ENCODE measurements at regions not wholly inside any gene's neighbourhood (a gene's known extent, or its start where the extent isn't known, plus 50 kb on each side); places are given as distances from the start of the nearest gene placed in this dataset.
A peak's percentile ranks its signal among the peaks of the same experiment; 100 is the strongest.

- TF ChIP-seq, protein P1, sequence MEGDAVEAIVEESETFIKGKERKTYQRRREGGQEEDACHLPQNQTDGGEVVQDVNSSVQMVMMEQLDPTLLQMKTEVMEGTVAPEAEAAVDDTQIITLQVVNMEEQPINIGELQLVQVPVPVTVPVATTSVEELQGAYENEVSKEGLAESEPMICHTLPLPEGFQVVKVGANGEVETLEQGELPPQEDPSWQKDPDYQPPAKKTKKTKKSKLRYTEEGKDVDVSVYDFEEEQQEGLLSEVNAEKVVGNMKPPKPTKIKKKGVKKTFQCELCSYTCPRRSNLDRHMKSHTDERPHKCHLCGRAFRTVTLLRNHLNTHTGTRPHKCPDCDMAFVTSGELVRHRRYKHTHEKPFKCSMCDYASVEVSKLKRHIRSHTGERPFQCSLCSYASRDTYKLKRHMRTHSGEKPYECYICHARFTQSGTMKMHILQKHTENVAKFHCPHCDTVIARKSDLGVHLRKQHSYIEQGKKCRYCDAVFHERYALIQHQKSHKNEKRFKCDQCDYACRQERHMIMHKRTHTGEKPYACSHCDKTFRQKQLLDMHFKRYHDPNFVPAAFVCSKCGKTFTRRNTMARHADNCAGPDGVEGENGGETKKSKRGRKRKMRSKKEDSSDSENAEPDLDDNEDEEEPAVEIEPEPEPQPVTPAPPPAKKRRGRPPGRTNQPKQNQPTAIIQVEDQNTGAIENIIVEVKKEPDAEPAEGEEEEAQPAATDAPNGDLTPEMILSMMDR (IDR thresholded peaks at IDR 0.05; ENCODE audit: insufficient read depth, low read length) = no peak
- no peak overlapping the region for H3K4me3 ChIP-seq (ENCODE audit: low read depth, low read length)
- DNase-seq (ENCODE audit: low read depth) = no peak
These were observed 286.6 kb upstream of the GATB start for GRCh38 chr4:152047451-152047850.

GRCh38 chr4:152045807-152046571 is 285.2 kb upstream of the GATB start:
- TF ChIP-seq, protein P1 (IDR thresholded peaks at IDR 0.05; ENCODE audit: insufficient read depth, low read length) = peak; percentile 55
- H3K4me3 ChIP-seq (ENCODE audit: low read depth, low read length) = no peak overlapping the region
- no peak for DNase-seq (ENCODE audit: low read depth)

- no peak overlapping the region for H3K4me3 ChIP-seq (ENCODE audit: low read depth, low read length)
- TF ChIP-seq, protein P1 (IDR thresholded peaks at IDR 0.05; ENCODE audit: insufficient read depth, low read length) = no peak
- DNase-seq (ENCODE audit: low read depth) = no peak
These were observed 284.6 kb upstream of the GATB start for GRCh38 chr4:152045449-152045806.

DNA sequence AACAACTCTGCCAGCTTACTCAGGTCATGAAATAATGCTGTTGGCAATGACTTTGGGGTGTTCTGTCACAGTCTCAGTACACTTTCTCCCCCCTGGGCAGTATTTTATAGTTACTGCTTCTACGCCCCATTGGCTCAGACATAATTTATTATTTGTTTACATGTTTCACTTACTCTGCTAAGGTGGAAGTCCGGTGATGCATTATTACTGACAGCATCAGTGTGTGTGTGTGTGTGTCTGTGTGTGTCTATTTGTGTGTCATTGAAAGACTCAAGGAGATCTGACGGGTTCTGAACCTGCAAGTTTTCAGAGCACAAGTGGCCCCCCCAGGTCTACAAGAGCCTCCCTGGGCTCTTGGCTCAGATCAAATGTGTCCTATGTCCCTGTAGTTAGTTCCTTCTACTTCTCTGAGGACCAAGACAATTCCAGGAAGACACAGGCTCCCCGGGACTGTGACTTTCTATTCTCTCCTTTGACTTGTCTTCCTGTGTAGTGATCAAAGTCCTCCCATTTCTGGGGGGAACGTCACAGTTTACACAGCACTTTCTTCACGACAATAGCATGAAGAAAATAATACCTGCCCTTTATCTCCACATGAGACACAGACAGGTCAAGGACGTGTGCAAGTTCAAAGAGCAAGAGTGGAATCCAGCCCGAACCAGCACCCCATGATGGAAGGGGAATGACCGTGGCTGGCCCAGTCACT is 283.7 kb upstream of the GATB start:
- TF ChIP-seq, protein P1 (IDR thresholded peaks at IDR 0.05; ENCODE audit: insufficient read depth, low read length) = no peak
- no peak for DNase-seq (ENCODE audit: low read depth)
- no peak overlapping the region for H3K4me3 ChIP-seq (ENCODE audit: low read depth, low read length)

GRCh38 chr4:152041295-152041694 is 280.5 kb upstream of the GATB start:
- no peak for DNase-seq (ENCODE audit: low read depth)
- TF ChIP-seq, protein P1 (IDR thresholded peaks at IDR 0.05; ENCODE audit: insufficient read depth, low read length) = no peak
- H3K4me3 ChIP-seq (ENCODE audit: low read depth, low read length) = no peak overlapping the region

DNA sequence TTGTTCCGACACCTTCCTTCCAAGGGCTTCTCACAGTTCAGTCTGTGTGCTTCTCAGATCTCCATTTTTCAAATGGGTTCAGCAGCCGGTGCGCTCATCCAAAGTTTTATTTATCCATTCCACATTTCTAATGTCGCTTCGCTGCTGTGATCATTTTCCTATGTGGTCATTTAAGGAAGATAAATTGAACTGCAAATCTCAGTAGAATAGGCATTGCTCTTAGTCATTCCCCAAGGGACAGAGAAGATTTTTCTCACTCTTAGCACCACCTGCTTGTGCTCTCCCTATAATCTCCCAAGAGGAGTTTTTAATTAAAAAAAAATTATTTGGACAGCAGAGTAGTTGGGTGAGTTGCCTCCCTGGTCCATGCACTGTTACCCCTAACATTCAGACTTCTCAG is 278.9 kb upstream of the GATB start:
- no peak overlapping the region for H3K4me3 ChIP-seq (ENCODE audit: low read depth, low read length)
- TF ChIP-seq, protein P1 (IDR thresholded peaks at IDR 0.05; ENCODE audit: insufficient read depth, low read length) = no peak
- DNase-seq (ENCODE audit: low read depth) = no peak
